IMR-90 (cell line): ENCODE measurements at regions not wholly inside any gene's neighbourhood (a gene's known extent, or its start where the extent isn't known, plus 50 kb on each side); places are given as distances from the start of the nearest gene placed in this dataset.

ENCODE experiments used
- MAFK ChIP-seq: IDR thresholded peaks from 2 replicates; pipeline ENCODE4 v1.6.1; 2012; ENCODE audit warnings: low read depth, low read length, improper control_type of control experiment
- MAZ ChIP-seq: IDR thresholded peaks from 2 replicates; pipeline ENCODE4 v1.6.1; 2012; ENCODE audit warnings: low read depth, mild to moderate bottlenecking, low read length, improper control_type of control experiment, moderate library complexity, borderline replicate concordance
- POLR2A ChIP-seq: IDR thresholded peaks from 2 replicates; pipeline ENCODE4 v1.6.1; 2012; ENCODE audit warnings: mild to moderate bottlenecking, low read depth, low read length
- SMC3 ChIP-seq: fragments of 150-350 bp; IDR thresholded peaks from 2 replicates; pipeline ENCODE4 v1.6.1; 2016; ENCODE audit warnings: low read depth, mild to moderate bottlenecking, antibody characterized with exemption, low read length, moderate library complexity
- TF ChIP-seq, protein P1 (sequence below): conservative IDR thresholded peaks from 2 replicates; pipeline ENCODE4 v1.5.1; 2012; ENCODE audit warnings: mild to moderate bottlenecking, low read depth, low read length, improper control_type of control experiment

DNA sequence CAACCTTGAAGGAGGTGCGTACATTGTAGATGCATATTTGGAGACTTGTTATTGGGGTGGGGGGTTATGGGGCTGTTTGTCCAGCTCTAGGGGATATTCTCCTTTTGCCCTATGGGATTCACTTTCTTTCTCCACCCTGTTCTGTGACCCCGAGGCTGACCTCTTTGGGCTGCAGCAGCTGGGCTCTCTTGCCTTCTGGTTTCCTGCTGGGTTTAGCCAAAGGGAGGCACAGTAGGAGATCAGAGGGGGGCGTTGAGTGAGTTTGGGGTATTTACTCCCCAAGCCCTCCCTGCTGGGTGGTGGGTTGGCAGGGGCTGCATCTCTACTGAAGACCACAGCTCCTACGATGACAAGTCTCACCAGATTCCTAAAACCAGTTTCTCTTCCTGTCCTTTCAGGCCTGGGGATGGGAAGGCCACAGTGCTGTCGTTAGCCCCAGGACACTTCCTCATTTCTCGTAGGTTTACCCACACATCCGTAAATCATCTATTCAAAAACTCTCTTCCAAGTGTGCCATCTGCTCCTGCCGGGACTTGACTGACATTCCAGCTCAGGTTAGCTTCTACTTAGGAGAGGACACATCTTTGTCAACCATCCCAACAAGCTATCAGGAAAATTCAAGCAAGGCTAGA is 127.1 kb downstream of the TMEM30B start:
- TF ChIP-seq, protein P1, sequence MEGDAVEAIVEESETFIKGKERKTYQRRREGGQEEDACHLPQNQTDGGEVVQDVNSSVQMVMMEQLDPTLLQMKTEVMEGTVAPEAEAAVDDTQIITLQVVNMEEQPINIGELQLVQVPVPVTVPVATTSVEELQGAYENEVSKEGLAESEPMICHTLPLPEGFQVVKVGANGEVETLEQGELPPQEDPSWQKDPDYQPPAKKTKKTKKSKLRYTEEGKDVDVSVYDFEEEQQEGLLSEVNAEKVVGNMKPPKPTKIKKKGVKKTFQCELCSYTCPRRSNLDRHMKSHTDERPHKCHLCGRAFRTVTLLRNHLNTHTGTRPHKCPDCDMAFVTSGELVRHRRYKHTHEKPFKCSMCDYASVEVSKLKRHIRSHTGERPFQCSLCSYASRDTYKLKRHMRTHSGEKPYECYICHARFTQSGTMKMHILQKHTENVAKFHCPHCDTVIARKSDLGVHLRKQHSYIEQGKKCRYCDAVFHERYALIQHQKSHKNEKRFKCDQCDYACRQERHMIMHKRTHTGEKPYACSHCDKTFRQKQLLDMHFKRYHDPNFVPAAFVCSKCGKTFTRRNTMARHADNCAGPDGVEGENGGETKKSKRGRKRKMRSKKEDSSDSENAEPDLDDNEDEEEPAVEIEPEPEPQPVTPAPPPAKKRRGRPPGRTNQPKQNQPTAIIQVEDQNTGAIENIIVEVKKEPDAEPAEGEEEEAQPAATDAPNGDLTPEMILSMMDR: no peak
- no peak for TF ChIP-seq SMC3
- TF ChIP-seq POLR2A: no peak
- no peak for TF ChIP-seq MAFK
- no peak for TF ChIP-seq MAZ
